Endothelial cell of umbilical vein (primary cell): ENCODE measurements at regions not wholly inside any gene's neighbourhood (a gene's known extent, or its start where the extent isn't known, plus 50 kb on each side); places are given as distances from the start of the nearest gene placed in this dataset.

Source experiments
- BruUV-seq: library from RNA; stranded (reverse); fragments of 400-500 nt; replicated peaks from 2 replicates; lab custom pipeline; 2021; lab: Mats Ljungman, UMichigan
- CTCF ChIA-PET: fragments of 300-600, 350-600 bp; sonication (Branson Sonifier 250); formaldehyde crosslinking; loops from one replicate; lab custom pipeline; 2021; ENCODE audit warnings: antibody characterized with exemption, inconsistent platforms; lab: Charles Lee
- POLR2A ChIA-PET: fragments of 300-600, 350-600 bp; sonication (Branson Sonifier 250); formaldehyde crosslinking; loops from one replicate; lab custom pipeline; 2021; ENCODE audit warnings: antibody characterized with exemption, inconsistent platforms; lab: Charles Lee
- DNase-seq: peaks from one replicate; pipeline ENCODE4 v3.0.0-alpha.2; 2011; ENCODE audit warnings: low read depth, low spot score
- FAIRE-seq: peaks from 2 replicates; lab custom pipeline; 2011; peaks lifted over from hg19 to GRCh38; lab: Jason Lieb, UNC
- H2AFZ ChIP-seq: 2 replicates; pipeline ENCODE4 v1.6.0; 2012; ENCODE audit warnings: low read depth, low read length, control low read depth, inconsistent platforms
- H3K27ac ChIP-seq: 2 replicates; pipeline ENCODE4 v1.5.1; 2011; ENCODE audit warnings: low read depth, mild to moderate bottlenecking, control low read depth, low read length, moderate library complexity; ENCODE audit not compliant: insufficient read depth
- H3K27me3 ChIP-seq, 2 experiments: 2 replicates each; pipeline versions ENCODE4 v1.6.0 to v1.6.1; 2011; ENCODE audit warnings: low read length in 2 of 2, mixed read lengths in 1 of 2; ENCODE audit not compliant: control insufficient read depth in 2 of 2, insufficient read depth in 2 of 2
- H3K36me3 ChIP-seq, 2 experiments: 2 replicates in 1 of 2; 3 replicates in 1 of 2; pipeline ENCODE4 v1.5.1; 2011; ENCODE audit warnings: low read length in 2 of 2, mild to moderate bottlenecking in 1 of 2, moderate library complexity in 1 of 2; ENCODE audit not compliant: control insufficient read depth in 2 of 2, insufficient read depth in 2 of 2; ENCODE audit errors: extremely low read depth in 1 of 2
- H3K4me1 ChIP-seq: 3 replicates; pipeline ENCODE4 v1.5.1; 2011; ENCODE audit warnings: mild to moderate bottlenecking, low read length; ENCODE audit not compliant: control insufficient read depth, insufficient read depth; ENCODE audit errors: extremely low read depth
- H3K4me2 ChIP-seq: 2 replicates; pipeline ENCODE4 v1.6.1; 2011; ENCODE audit warnings: low read length, control low read depth, mixed read lengths; ENCODE audit not compliant: insufficient read depth
- H3K4me3 ChIP-seq, 3 experiments: fragments of 200-600 bp in 1 of 3; sonication (generic), shearing (Covaris generic) in 1 of 3; replicated peaks in 1 of 3; 2 replicates each; pipeline ENCODE4 v1.5.1; 2011 to 2016; ENCODE audit warnings: control low read depth in 3 of 3, low read length in 3 of 3, mild to moderate bottlenecking in 2 of 3, inconsistent platforms in 1 of 3, low read depth in 1 of 3, moderate library complexity in 1 of 3; ENCODE audit not compliant: insufficient read depth in 1 of 3
- H3K79me2 ChIP-seq: 2 replicates; pipeline ENCODE4 v1.6.0; 2012; ENCODE audit warnings: low read length, inconsistent platforms; ENCODE audit not compliant: control insufficient read depth, insufficient read depth
- H3K9ac ChIP-seq: replicated peaks from 2 replicates; pipeline ENCODE3; 2011; ENCODE audit warnings: low read length, control low read depth; ENCODE audit not compliant: insufficient read depth; ENCODE audit errors: extremely low read depth
- H3K9me1 ChIP-seq: replicated peaks from 3 replicates; pipeline ENCODE4 v1.6.0; 2011; ENCODE audit warnings: mild to moderate bottlenecking, low read length; ENCODE audit not compliant: control insufficient read depth, insufficient read depth; ENCODE audit errors: extremely low read depth
- H3K9me3 ChIP-seq: replicated peaks from 2 replicates; pipeline ENCODE4 v1.5.1; 2012; ENCODE audit warnings: low read length, inconsistent platforms; ENCODE audit not compliant: control insufficient read depth, insufficient read depth
- H4K20me1 ChIP-seq: replicated peaks from 2 replicates; pipeline ENCODE3; 2011; ENCODE audit warnings: mild to moderate bottlenecking, low read length; ENCODE audit not compliant: control insufficient read depth, insufficient read depth; ENCODE audit errors: extremely low read depth
- GATA2 ChIP-seq: IDR thresholded peaks from 2 replicates; pipeline ENCODE4 v1.7.0; 2011; ENCODE audit warnings: low read depth, mild to moderate bottlenecking, moderate library complexity, mixed read lengths, low read length; ENCODE audit not compliant: insufficient read length, insufficient read depth
- JUN ChIP-seq: IDR thresholded peaks from 2 replicates; pipeline ENCODE4 v1.6.1; 2011; ENCODE audit warnings: borderline replicate concordance, low read depth; ENCODE audit not compliant: insufficient read length, insufficient read depth
- MAX ChIP-seq: IDR thresholded peaks from 2 replicates; pipeline ENCODE4 v1.6.1; 2011; ENCODE audit not compliant: insufficient read depth, insufficient read length
- POLR2AphosphoS5 ChIP-seq: IDR thresholded peaks from 2 replicates; pipeline ENCODE4 v1.6.1; 2012; ENCODE audit warnings: low read depth, mild to moderate bottlenecking, control low read depth, low read length, moderate library complexity; ENCODE audit not compliant: insufficient read depth
- dilution Hi-C: fragments of 300-500 bp; cut with MboI; formaldehyde crosslinking; loops from one replicate; pipeline ENCODE4 v1.15.0; 2019; ENCODE audit warnings: low sequenced_read_pairs; ENCODE audit not compliant: extremely low pct_ligation_motif_present
- intact Hi-C: fragments of 100-400 bp; cut with micrococcal nuclease; formaldehyde crosslinking; loops from one replicate; pipeline ENCODE4 v1.10.0; 2022

GRCh38 chr3:176932433-176932832 is 264.8 kb downstream of the TBL1XR1 start:
- Histone ChIP-seq H3K4me3 (no peak overlapping the region), H3K9ac (no peak overlapping the region), H3K27me3 (peaks cover 2 to 4% of the 10 kb centered on the region in 2 experiments), H3K4me2 (no peak overlapping the region), H3K9me1 (no peaks in the 10 kb centered on the region), H3K27ac (no peak overlapping the region), H3K36me3 (no peaks in the 10 kb centered on the region), H3K79me2 (no peaks in the 10 kb centered on the region), H3K4me1 (no peaks in the 10 kb centered on the region), H2AFZ (no peak overlapping the region), H3K9me3 (no peaks in the 10 kb centered on the region), H4K20me1 (no peaks in the 10 kb centered on the region)
- dilution Hi-C loops: no loop called here
- BruUV-seq: no TSS peak
- POLR2A ChIA-PET: no interaction called here
- no peak for TF ChIP-seq POLR2AphosphoS5
- TF ChIP-seq MAX: no peak
- TF ChIP-seq GATA2: no peak
- no peak for TF ChIP-seq JUN
- intact Hi-C loops: no loop called here
- CTCF ChIA-PET: interaction anchor here (1.5 kb wide), 1 partner anchor 12 kb away, joined by 3 read pairs; no protein-coding TSS in a partner anchor
- FAIRE-seq (no peak), DNase-seq (no peak)

- no peak overlapping the region for H3K4me3 ChIP-seq
- H3K36me3 ChIP-seq: no peaks in the 10 kb centered on the region
- intact Hi-C loops (no loop called here), dilution Hi-C loops (no loop called here)
- DNase-seq (no peak), FAIRE-seq (no peak)
- BruUV-seq: no TSS peak
- POLR2A ChIA-PET: no interaction called here
- H3K9ac ChIP-seq: no peak overlapping the region
- no peaks in the 10 kb centered on the region for H3K9me3 ChIP-seq
- no peaks in the 10 kb centered on the region for H3K4me1 ChIP-seq
- no peak overlapping the region for H3K27ac ChIP-seq
- CTCF ChIA-PET: interaction anchor here (1.5 kb wide), 1 partner anchor 12 kb away, joined by 3 read pairs; no protein-coding TSS in a partner anchor
- H3K79me2 ChIP-seq: no peaks in the 10 kb centered on the region
- no peaks in the 10 kb centered on the region for H3K9me1 ChIP-seq
- no peak for TF ChIP-seq MAX
- H4K20me1 ChIP-seq: no peaks in the 10 kb centered on the region
- no peak overlapping the region for H3K4me2 ChIP-seq
- H2AFZ ChIP-seq: no peak overlapping the region
- peaks cover 2 to 6% of the 10 kb centered on the region in 2 experiments for H3K27me3 ChIP-seq
These were observed 265.3 kb downstream of the TBL1XR1 start for GRCh38 chr3:176931991-176932390.
